GM18861 (cell line): ENCODE measurements at regions not wholly inside any gene's neighbourhood (a gene's known extent, or its start where the extent isn't known, plus 50 kb on each side); places are given as distances from the start of the nearest gene placed in this dataset.
"Not testable (repeated sequence)": the region's sequence is repeated elsewhere in the genome, so short reads cannot be mapped to it uniquely, and the experiment has no call there.

Source experiments
- ATAC-seq: cut with Tn5 transposase; IDR thresholded peaks from one replicate; pipeline ENCODE4 v1.9.1; 2021; ENCODE audit not compliant: unreplicated experiment

DNA sequence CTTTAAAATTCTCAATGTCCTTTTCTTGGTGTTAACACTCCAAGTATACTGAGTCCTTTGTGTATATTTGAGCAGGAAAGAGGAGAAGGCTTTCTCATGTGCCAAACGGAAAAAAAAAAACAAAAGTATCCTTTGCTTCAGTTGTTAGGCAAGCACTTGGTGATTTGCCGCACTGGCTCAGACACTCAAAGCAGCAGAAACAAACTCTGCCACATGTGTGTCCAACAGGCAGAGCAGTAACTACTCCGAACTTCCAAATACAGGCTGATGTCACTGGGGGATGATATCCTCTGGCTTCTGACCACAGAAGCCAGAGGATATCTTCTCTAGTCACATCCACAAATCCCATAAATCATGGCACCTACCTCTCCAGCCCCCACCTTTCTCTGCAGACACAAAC, 108.0 kb upstream of the SALL3 start:
- no peak for ATAC-seq

DNA sequence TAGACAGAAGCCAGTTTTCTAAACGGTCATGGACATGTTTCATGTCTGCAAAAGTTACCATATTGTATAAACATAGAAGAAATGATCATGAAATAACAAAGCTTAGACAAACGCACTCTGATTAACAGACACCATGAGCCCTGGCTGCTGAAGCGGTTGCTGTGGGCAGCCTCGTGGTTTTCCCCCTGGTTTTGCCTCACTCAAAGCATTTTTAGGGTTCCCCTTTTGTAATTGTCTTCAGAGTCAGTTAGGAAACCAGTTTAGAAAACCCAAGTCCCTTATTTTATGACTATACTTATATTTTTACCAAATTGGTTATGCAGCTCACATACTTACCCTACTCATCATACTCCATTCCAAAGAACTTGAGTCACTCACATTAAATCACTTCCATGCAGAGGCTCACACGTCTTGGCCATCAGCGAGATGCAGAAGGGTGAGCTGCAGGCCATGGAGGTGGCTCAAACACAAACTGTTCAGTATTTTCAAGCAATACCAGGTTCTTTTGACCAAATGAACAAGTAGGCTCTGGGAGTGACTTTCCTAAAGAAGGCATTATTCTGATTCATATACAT, 105.6 kb upstream of the SALL3 start:
- ATAC-seq = no peak

DNA sequence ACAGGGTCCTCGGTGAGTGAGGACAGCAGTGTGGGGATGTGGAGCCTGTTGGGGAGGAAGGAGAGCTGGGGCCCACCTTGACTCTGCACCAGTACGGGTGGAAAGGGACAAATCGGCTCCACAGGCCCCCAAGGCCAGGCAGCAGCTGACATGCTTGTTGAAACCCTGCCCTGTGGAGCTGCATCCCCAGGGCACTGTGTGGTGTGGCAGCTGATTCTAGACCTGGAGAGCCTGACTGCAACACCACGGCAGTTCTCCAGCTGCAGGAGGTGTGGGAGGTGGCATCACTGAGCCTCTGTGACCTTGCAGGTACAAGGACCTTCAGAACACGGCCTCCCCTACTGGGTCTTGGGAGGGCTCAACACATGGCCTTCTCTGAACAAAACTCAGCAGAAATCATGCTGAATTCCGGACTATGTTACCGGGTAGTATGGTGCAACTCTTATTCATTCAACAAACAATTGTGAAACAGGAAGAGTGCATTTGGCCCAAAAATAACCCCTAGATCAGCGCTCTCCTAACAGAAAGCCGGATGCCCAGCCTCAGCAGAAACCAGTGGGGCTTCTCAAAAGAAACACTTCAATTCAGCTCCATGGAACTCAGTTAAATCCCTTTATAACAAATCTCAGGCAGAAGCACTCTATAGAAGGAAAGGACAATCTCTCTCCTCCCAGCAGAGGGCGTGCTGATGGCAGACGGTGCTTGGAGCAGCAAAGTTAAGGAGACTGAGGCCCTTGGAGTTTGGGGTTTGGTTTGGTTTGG, 104.4 kb upstream of the SALL3 start:
- no peak for ATAC-seq

GRCh38 chr18:78875778-78876650, 103.6 kb upstream of the SALL3 start:
- no peak for ATAC-seq

- no peak for ATAC-seq
These were observed 102.8 kb upstream of the SALL3 start for GRCh38 chr18:78876868-78877267.

- ATAC-seq = no peak
These were observed 101.3 kb upstream of the SALL3 start for GRCh38 chr18:78878335-78878734.

DNA sequence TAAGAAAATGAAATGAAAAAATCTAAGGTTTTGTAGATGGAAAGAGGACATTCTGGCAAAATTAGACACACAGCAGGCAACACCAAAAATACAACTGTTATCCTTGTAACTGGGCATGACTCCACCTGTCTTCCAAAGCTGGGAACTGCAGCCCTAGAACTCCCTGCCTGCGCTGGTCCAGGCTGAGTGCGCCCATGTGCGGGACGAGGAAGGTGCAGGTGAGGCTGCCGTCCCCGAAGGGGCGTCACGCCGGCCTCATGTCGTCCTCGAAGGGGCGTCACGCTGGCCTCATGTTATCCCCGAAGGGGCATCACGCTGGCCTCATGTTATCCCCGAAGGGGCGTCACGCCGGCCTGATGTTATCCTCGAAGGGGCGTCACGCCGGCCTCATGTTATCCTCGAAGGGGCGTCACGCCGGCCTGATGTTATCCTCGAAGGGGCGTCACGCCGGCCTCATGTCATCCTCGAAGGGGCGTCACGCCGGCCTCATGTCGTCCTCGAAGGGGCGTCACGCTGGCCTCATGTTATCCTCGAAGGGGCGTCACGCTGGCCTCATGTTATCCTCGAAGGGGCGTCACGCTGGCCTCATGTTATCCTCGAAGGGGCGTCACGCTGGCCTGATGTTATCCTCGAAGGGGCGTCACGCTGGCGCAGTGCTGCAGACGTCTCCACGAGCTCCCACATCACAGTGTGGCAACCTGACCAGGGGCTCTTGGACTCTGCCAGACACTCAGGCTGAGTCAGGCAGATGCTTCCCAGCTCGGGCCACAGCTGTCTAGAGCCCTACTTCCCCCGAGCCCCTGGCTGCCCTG, 100.3 kb upstream of the SALL3 start:
- ATAC-seq = not testable (repeated sequence)

GRCh38 chr18:78882585-78882984, 97.0 kb upstream of the SALL3 start:
- ATAC-seq = no peak

DNA sequence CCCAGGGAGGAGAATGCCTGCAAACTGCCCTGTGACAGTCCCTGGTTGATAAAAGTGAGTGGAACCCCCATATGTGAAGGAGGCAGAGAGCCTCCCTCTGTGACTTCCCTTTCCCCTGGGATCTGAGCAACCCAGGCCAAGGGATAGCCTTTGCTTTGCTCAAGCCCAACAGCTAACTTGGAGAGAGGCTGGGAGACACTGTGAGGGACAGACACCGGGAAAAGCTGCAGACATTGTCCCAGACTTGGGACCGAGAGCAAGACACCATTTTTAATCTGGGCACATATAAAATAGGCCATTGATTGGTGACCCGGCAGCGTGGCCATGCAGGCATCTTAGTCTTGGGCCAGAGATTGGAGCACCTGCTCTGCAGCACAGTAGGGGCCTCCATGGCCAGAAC, 96.1 kb upstream of the SALL3 start:
- no peak for ATAC-seq

GRCh38 chr18:78884502-78884901, 95.1 kb upstream of the SALL3 start:
- ATAC-seq = no peak

DNA sequence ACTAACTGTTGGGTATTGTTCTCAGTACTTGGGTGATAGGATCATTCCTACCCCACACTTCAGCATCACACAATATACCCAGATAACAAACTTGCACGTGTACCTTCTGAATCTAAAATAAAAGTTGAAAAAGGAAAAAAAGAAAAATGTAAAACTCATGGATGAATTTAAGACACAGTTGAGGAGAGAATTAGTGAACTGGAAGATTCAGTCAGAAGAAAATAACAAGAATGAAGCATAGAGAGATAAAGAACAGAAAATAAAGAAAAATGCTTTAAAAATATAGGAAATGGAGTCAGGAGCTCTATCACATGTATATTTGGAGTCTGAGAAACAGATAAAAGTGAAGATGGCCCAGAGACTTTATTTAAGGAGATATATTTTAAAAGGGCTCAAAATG, 90.4 kb upstream of the SALL3 start:
- ATAC-seq = no peak

- no peak for ATAC-seq
These were observed 89.2 kb upstream of the SALL3 start for GRCh38 chr18:78890388-78890787.

DNA sequence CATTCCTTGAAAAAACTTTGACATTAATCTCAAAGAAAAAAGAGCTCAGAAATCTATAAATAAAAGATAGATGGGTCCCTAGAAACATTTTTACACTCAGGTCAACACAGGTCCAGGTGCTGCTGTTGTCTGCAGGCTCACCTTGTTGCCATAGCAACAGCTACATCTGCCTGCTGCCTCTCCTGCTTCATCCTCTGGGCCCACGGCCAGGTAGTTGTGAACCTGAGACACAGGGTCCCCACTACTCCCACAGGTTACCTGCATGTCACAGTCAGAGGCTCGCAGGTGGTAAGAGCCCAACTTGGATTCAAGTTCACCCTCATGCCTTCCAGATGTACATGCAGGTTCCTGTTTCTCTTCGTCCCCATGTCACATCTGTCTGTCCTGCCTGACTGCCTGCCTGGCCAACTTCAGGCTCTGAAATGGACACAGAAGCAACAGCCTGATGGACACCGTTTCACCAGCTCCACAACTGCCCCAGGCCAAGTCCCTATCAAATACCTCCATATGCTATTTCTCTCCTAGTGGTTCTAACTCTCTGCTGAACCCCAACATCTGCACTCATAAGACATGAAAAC, 88.3 kb upstream of the SALL3 start:
- no peak for ATAC-seq

GRCh38 chr18:78892177-78892576, 87.4 kb upstream of the SALL3 start:
- ATAC-seq = no peak

DNA sequence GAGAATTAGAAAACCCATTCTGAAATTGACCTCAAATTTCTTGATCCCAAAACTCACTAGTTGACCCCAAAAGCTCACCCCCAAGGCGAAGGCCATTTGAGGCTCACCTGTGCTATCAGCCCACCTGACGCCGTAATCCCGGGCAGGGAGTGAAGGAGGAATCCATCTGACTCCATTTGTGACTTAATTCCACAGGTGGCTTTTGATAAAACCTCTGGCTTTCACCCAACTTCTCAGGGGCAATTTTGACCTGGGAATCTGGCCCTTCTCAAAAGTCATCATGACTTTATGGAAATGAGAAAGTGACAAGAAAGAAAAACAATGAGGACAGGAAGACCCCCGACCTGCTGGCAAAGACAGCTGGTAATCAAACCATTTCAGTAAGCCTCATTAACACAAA, 86.9 kb upstream of the SALL3 start:
- no peak for ATAC-seq

- no peak for ATAC-seq
These were observed 86.2 kb upstream of the SALL3 start for GRCh38 chr18:78893281-78894032.

GRCh38 chr18:78894033-78894305, 85.6 kb upstream of the SALL3 start:
- ATAC-seq = no peak

GRCh38 chr18:78895207-78896001, 84.2 kb upstream of the SALL3 start:
- no peak for ATAC-seq

GRCh38 chr18:78896111-78896905, 83.3 kb upstream of the SALL3 start:
- no peak for ATAC-seq
